OCI-LY3 (cell line): ENCODE measurements at regions not wholly inside any gene's neighbourhood (a gene's known extent, or its start where the extent isn't known, plus 50 kb on each side); places are given as distances from the start of the nearest gene placed in this dataset.

Experiments
- CTCF ChIP-seq: fragments of 200-600, 300-600 bp; sonication (generic); IDR thresholded peaks from 2 replicates; pipeline ENCODE4 v1.5.1; 2014; ENCODE audit warnings: antibody characterized with exemption, low read length, low read depth
- EZH2phosphoT487 ChIP-seq: fragments of 200-600 bp; shearing (Covaris generic); IDR thresholded peaks from 2 replicates; pipeline ENCODE4 v1.6.1; 2018; ENCODE audit warnings: antibody characterized with exemption, mixed run types, low read depth

GRCh38 chr10:100624298-100624697 is 88.6 kb downstream of the HIF1AN start:
- no peak for TF ChIP-seq CTCF
- TF ChIP-seq EZH2phosphoT487 = no peak
